Psoas muscle (tissue), 7 donors: ENCODE measurements at regions not wholly inside any gene's neighbourhood (a gene's known extent, or its start where the extent isn't known, plus 50 kb on each side); places are given as distances from the start of the nearest gene placed in this dataset.

ENCODE experiments used
- ATAC-seq, 4 donors: fragments of 200-7000 bp; cut with Tn5 transposase; one replicate each; pipeline ENCODE4 v1.9.1; 2020; ENCODE audit warnings: moderate library complexity in 3 of 4, mild to moderate bottlenecking in 2 of 4
- DNase-seq, 2 donors: peaks; one replicate each; pipeline ENCODE4 v3.0.0-alpha.2; 2020
- H3K27ac ChIP-seq: fragments of 200-600 bp; one replicate; pipeline ENCODE4 v1.8.0; 2022
- H3K27me3 ChIP-seq, 3 donors: fragments of 200-600 bp in 1 of 3; one replicate each; pipeline versions ENCODE4 v1.6.1 to v1.8.0; 2013 to 2022; ENCODE audit warnings: low read length in 2 of 3, mild to moderate bottlenecking in 2 of 3, moderate library complexity in 1 of 3; ENCODE audit not compliant: insufficient read depth in 3 of 3
- H3K36me3 ChIP-seq, 2 donors: fragments of 200-600 bp in 1 of 2; one replicate each; pipeline versions ENCODE4 v1.6.1 to v1.8.0; 2013 to 2022; ENCODE audit warnings: low read depth in 1 of 2, mild to moderate bottlenecking in 1 of 2, moderate library complexity in 1 of 2; ENCODE audit not compliant: insufficient read depth in 1 of 2
- H3K4me1 ChIP-seq: fragments of 200-600 bp; one replicate; pipeline ENCODE4 v1.8.0; 2022
- H3K4me3 ChIP-seq: fragments of 200-600 bp; one replicate; pipeline ENCODE4 v1.8.0; 2022; ENCODE audit warnings: mild to moderate bottlenecking
- H3K9me3 ChIP-seq: fragments of 200-600 bp; one replicate; pipeline ENCODE4 v1.8.0; 2022
- CTCF ChIP-seq: fragments of 200-600 bp; IDR thresholded peaks from one replicate; pipeline ENCODE4 v1.8.0; 2022; ENCODE audit warnings: antibody characterized with exemption
- WGBS, 3 donors: extraction: QIAGEN DNeasy Blood & Tissue Kit; methylation state at CpG; one replicate each; pipeline versions ENCODE4 v1.1.6 to v1.1.7; 2013; 5-methylcytosine and 5-hydroxymethylcytosine counted together
- intact Hi-C, 2 donors: fragments of 100-400 bp; cut with DNase I; formaldehyde crosslinking; loops; one replicate each; pipeline versions ENCODE4 v1.11.0 to v1.14.2; 2022
- donor health status: healthy with polysubstance abuse.
- donor health status: DM: no; HTN: no; CAD: no; lungs with moderate emphysema.
- donor health status: Bipolar disorder and iron deficiency.
- donor health status: healthy.
- donor health status: DM: yes; HTN: yes; CAD: no.
- donor health status: DM: no; HTN: no; CAD: no.
- donor health status: DM: yes; HTN: yes; CAD: no.

- no peak for TF ChIP-seq CTCF
- no peaks in the 10 kb centered on the region for H3K36me3 ChIP-seq
- no peaks in the 10 kb centered on the region for H3K9me3 ChIP-seq
- intact Hi-C loops: no loop called here
- ATAC-seq (no peak), DNase-seq (no peak)
- WGBS, 3 donors: 43 to 55% (median 52%) methylated on average over 1 of the region's 1 CpG
- H3K27ac ChIP-seq: no peak overlapping the region
- no peaks in the 10 kb centered on the region for H3K4me1 ChIP-seq
- H3K27me3 ChIP-seq: no peaks in the 10 kb centered on the region
- H3K4me3 ChIP-seq: no peak overlapping the region
These were observed 293.3 kb downstream of the C3orf38 start for GRCh38 chr3:88443066-88443465.

GRCh38 chr3:88444251-88444650 lies 294.5 kb downstream of the C3orf38 start:
- intact Hi-C loops: no loop called here
- H3K27ac ChIP-seq: no peak overlapping the region

GRCh38 chr3:88452228-88452627 lies 302.5 kb downstream of the C3orf38 start:
- 80 to 86% (median 85%) methylated on average over 4 of the region's 4 CpGs for WGBS, 3 donors
- ATAC-seq (no peak), DNase-seq (no peak)
- Histone ChIP-seq H3K4me1 (no peaks in the 10 kb centered on the region), H3K27me3 (no peaks in the 10 kb centered on the region), H3K4me3 (no peak overlapping the region), H3K27ac (no peak overlapping the region), H3K9me3 (no peaks in the 10 kb centered on the region), H3K36me3 (no peaks in the 10 kb centered on the region)
- intact Hi-C loops: no loop called here
- no peak for TF ChIP-seq CTCF

More at GRCh38 chr3:88444251-88444650, 294.5 kb downstream of the C3orf38 start:
- Histone ChIP-seq H3K36me3 (no peaks in the 10 kb centered on the region), H3K4me1 (no peaks in the 10 kb centered on the region), H3K4me3 (no peak overlapping the region), H3K27me3 (no peaks in the 10 kb centered on the region), H3K9me3 (no peaks in the 10 kb centered on the region)
- ATAC-seq: no peak
- DNase-seq: no peak
- WGBS, 3 donors: 52 to 68% (median 52%) methylated on average over 1 of the region's 1 CpG
- TF ChIP-seq CTCF: no peak

GRCh38 chr3:88460369-88460768 lies 310.6 kb downstream of the C3orf38 start:
- intact Hi-C loops: no loop called here
- DNase-seq (no peak), ATAC-seq (no peak)
- no peak for TF ChIP-seq CTCF
- Histone ChIP-seq H3K36me3 (no peaks in the 10 kb centered on the region), H3K4me3 (no peak overlapping the region), H3K9me3 (no peaks in the 10 kb centered on the region), H3K27me3 (no peaks in the 10 kb centered on the region), H3K27ac (no peak overlapping the region), H3K4me1 (no peaks in the 10 kb centered on the region)
- WGBS, 3 donors: 88 to 91% (median 90%) methylated on average over 3 of the region's 3 CpGs

- no peaks in the 10 kb centered on the region for H3K36me3 ChIP-seq
- no peak for DNase-seq
- no peak for TF ChIP-seq CTCF
- H3K27ac ChIP-seq: no peak overlapping the region
- H3K27me3 ChIP-seq: no peaks in the 10 kb centered on the region
- H3K4me3 ChIP-seq: no peak overlapping the region
- no peaks in the 10 kb centered on the region for H3K9me3 ChIP-seq
- no peak for ATAC-seq
- intact Hi-C loops: no loop called here
- H3K4me1 ChIP-seq: no peaks in the 10 kb centered on the region
These were observed 312.5 kb downstream of the C3orf38 start for GRCh38 chr3:88462230-88462629.
